ENCODE measurements at regions not wholly inside any gene's neighbourhood (a gene's known extent, or its start where the extent isn't known, plus 50 kb on each side); places are given as distances from the start of the nearest gene placed in this dataset.

DNA sequence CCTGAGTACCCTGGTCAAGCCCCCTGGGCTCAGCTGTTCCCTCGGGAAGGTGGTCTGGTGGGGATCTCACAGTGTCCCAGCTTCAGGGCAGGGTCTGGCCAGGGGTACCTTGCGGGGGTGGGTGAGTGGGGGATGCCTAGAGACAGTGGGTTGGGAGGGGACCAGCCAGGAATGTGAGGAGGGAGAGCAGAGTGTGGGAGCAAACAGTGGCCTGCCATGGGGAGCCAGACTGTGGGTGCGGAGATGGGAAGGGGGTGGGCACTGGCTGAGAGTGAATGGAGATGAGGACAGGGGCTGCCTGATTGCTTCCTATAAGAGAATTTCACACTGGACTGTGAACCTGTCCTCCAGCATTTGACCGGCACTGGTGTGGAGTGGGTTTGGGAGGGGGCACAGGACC lies 95.1 kb downstream of the VEGFA start:
- TF ChIP-seq, protein P1, sequence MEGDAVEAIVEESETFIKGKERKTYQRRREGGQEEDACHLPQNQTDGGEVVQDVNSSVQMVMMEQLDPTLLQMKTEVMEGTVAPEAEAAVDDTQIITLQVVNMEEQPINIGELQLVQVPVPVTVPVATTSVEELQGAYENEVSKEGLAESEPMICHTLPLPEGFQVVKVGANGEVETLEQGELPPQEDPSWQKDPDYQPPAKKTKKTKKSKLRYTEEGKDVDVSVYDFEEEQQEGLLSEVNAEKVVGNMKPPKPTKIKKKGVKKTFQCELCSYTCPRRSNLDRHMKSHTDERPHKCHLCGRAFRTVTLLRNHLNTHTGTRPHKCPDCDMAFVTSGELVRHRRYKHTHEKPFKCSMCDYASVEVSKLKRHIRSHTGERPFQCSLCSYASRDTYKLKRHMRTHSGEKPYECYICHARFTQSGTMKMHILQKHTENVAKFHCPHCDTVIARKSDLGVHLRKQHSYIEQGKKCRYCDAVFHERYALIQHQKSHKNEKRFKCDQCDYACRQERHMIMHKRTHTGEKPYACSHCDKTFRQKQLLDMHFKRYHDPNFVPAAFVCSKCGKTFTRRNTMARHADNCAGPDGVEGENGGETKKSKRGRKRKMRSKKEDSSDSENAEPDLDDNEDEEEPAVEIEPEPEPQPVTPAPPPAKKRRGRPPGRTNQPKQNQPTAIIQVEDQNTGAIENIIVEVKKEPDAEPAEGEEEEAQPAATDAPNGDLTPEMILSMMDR (IDR thresholded peaks at IDR 0.05; ENCODE audit: insufficient read depth, low read length): no peak
- TF ChIP-seq GABPA (IDR thresholded peaks at IDR 0.05; ENCODE audit: low read depth) (no peak), POLR2AphosphoS5 (IDR thresholded peaks at IDR 0.05; ENCODE audit: low read depth) (no peak)
- TF ChIP-seq, protein P2, sequence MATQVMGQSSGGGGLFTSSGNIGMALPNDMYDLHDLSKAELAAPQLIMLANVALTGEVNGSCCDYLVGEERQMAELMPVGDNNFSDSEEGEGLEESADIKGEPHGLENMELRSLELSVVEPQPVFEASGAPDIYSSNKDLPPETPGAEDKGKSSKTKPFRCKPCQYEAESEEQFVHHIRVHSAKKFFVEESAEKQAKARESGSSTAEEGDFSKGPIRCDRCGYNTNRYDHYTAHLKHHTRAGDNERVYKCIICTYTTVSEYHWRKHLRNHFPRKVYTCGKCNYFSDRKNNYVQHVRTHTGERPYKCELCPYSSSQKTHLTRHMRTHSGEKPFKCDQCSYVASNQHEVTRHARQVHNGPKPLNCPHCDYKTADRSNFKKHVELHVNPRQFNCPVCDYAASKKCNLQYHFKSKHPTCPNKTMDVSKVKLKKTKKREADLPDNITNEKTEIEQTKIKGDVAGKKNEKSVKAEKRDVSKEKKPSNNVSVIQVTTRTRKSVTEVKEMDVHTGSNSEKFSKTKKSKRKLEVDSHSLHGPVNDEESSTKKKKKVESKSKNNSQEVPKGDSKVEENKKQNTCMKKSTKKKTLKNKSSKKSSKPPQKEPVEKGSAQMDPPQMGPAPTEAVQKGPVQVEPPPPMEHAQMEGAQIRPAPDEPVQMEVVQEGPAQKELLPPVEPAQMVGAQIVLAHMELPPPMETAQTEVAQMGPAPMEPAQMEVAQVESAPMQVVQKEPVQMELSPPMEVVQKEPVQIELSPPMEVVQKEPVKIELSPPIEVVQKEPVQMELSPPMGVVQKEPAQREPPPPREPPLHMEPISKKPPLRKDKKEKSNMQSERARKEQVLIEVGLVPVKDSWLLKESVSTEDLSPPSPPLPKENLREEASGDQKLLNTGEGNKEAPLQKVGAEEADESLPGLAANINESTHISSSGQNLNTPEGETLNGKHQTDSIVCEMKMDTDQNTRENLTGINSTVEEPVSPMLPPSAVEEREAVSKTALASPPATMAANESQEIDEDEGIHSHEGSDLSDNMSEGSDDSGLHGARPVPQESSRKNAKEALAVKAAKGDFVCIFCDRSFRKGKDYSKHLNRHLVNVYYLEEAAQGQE (IDR thresholded peaks at IDR 0.05; ENCODE audit: insufficient replicate concordance, low read depth): no peak
